T-cell (primary cell): ENCODE measurements at regions not wholly inside any gene's neighbourhood (a gene's known extent, or its start where the extent isn't known, plus 50 kb on each side); places are given as distances from the start of the nearest gene placed in this dataset.

Experiments
- ATAC-seq, 4 experiments: fragments of 200-7000 bp in 3 of 4; fragments of 150-1000 bp in 1 of 4; cut with Tn5 transposase; replicated peaks in 1 of 4; 1 replicate in 3 of 4; 2 replicates in 1 of 4; pipeline ENCODE4 v1.10.0; 2021; ENCODE audit warnings: moderate library complexity in 3 of 4, mild to moderate bottlenecking in 2 of 4, moderate number of reproducible peaks in 1 of 4
- CTCF ChIA-PET, 2 donors: fragments of 300-600 bp; sonication (Branson Sonifier 250); formaldehyde crosslinking; loops; one replicate each; lab custom pipeline; 2022; ENCODE audit warnings: antibody characterized with exemption in 2 of 2; lab: Charles Lee
- POLR2A ChIA-PET, 2 donors: fragments of 300-600 bp; sonication (Branson Sonifier 250); formaldehyde crosslinking; loops; one replicate each; lab custom pipeline; 2022; ENCODE audit warnings: antibody characterized with exemption in 2 of 2; lab: Charles Lee
- DNase-seq, 35 experiments: peaks; one replicate each; pipeline versions ENCODE4 v3.0.0 to v3.0.0-alpha.2; 2013 to 2023
- H3K27ac ChIP-seq: one replicate; pipeline ENCODE4 v1.5.1; 2013; ENCODE audit warnings: low read length
- H3K27me3 ChIP-seq, 2 experiments: replicated peaks in 1 of 2; 1 replicate in 1 of 2; 2 replicates in 1 of 2; pipeline versions ENCODE4 v1.6.1 to v1.7.0; 2013; ENCODE audit warnings: low read length in 1 of 2, mixed read lengths in 1 of 2; ENCODE audit not compliant: control insufficient read depth in 2 of 2, insufficient read depth in 2 of 2; ENCODE audit errors: extremely low read depth in 1 of 2
- H3K36me3 ChIP-seq, 2 donors: 1 replicate in 1 of 2; 2 replicates in 1 of 2; pipeline versions ENCODE4 v1.6.1 to v1.7.0; 2013; ENCODE audit warnings: low read length in 1 of 2; ENCODE audit not compliant: control insufficient read depth in 2 of 2, insufficient read depth in 1 of 2; ENCODE audit errors: extremely low read depth in 1 of 2
- H3K4me1 ChIP-seq, 2 experiments: 1 replicate in 1 of 2; 2 replicates in 1 of 2; pipeline versions ENCODE4 v1.6.1 to v1.7.0; 2013; ENCODE audit warnings: low read length in 2 of 2, mixed read lengths in 1 of 2; ENCODE audit not compliant: insufficient read depth in 2 of 2, control insufficient read depth in 1 of 2; ENCODE audit errors: extremely low read depth in 1 of 2
- H3K4me3 ChIP-seq, 2 donors: 1 replicate in 1 of 2; 2 replicates in 1 of 2; pipeline versions ENCODE4 v1.5.1 to v1.7.0; 2013; ENCODE audit warnings: mild to moderate bottlenecking in 2 of 2, low read length in 1 of 2, moderate library complexity in 1 of 2; ENCODE audit not compliant: control insufficient read depth in 1 of 2; ENCODE audit errors: extremely low read depth in 1 of 2
- H3K9me3 ChIP-seq: 2 replicates; pipeline ENCODE4 v1.7.0; 2013
- H3K27ac Mint-ChIP-seq, 2 donors: one replicate each; pipeline ENCODE4 v1.8.0; 2020 to 2021; ENCODE audit warnings: mild to moderate bottlenecking in 2 of 2, mixed read lengths in 2 of 2
- H3K27me3 Mint-ChIP-seq, 2 donors: one replicate each; pipeline ENCODE4 v1.8.0; 2021 to 2022; ENCODE audit warnings: mixed read lengths in 2 of 2
- H3K36me3 Mint-ChIP-seq: one replicate; pipeline ENCODE4 v1.8.0; 2021; ENCODE audit warnings: mixed read lengths
- H3K4me1 Mint-ChIP-seq, 3 donors: one replicate each; pipeline ENCODE4 v1.8.0; 2020 to 2022; ENCODE audit warnings: mixed read lengths in 3 of 3, mild to moderate bottlenecking in 1 of 3
- H3K4me3 Mint-ChIP-seq, 3 donors: one replicate each; pipeline ENCODE4 v1.8.0; 2020 to 2022; ENCODE audit warnings: mild to moderate bottlenecking in 3 of 3, mixed read lengths in 3 of 3, moderate library complexity in 3 of 3
- H3K9me3 Mint-ChIP-seq, 3 donors: one replicate each; pipeline ENCODE4 v1.8.0; 2020 to 2022; ENCODE audit warnings: mixed read lengths in 3 of 3
- WGBS: methylation state at CpG from one replicate; pipeline ENCODE4 v1.1.5; 2013; ENCODE audit warnings: missing lambda C conversion rate; ENCODE audit not compliant: insufficient coverage; 5-methylcytosine and 5-hydroxymethylcytosine counted together

- Mint-ChIP-seq H3K4me1 (no peaks in the 10 kb centered on the region), H3K9me3 (peaks cover 3 to 11% (median 4%) of the 10 kb centered on the region in 3 donors), H3K36me3 (no peaks in the 10 kb centered on the region), H3K27ac (no peak overlapping the region), H3K27me3 (no peaks in the 10 kb centered on the region), H3K4me3 (no peak overlapping the region)
- no peaks in the 10 kb centered on the region for H3K27me3 ChIP-seq
- H3K9me3 ChIP-seq = no peaks in the 10 kb centered on the region
- H3K4me1 ChIP-seq = no peaks in the 10 kb centered on the region
- CTCF ChIA-PET = no interaction called here
- 82% methylated on average over 10 of the region's 12 CpGs for WGBS
- ATAC-seq (no peak), DNase-seq (no peak)
- POLR2A ChIA-PET = no interaction called here
- H3K4me3 ChIP-seq = no peak overlapping the region
- H3K36me3 ChIP-seq = no peaks in the 10 kb centered on the region
- H3K27ac ChIP-seq = no peak overlapping the region
Measured at GRCh38 chr13:64074971-64075474, 2659.4 kb upstream of the PCDH20 start.

- no peak for ATAC-seq
- H3K4me1 ChIP-seq = no peaks in the 10 kb centered on the region
Measured at GRCh38 chr13:64073203-64073602, 2657.6 kb upstream of the PCDH20 start.

GRCh38 chr13:64071352-64071751, 2655.7 kb upstream of the PCDH20 start:
- no peak for DNase-seq
- H3K27me3 ChIP-seq = no peaks in the 10 kb centered on the region
- ChIA-PET POLR2A (no interaction called here), CTCF (no interaction called here)
- no peak for ATAC-seq
- no peaks in the 10 kb centered on the region for H3K4me1 ChIP-seq
- no peak overlapping the region for H3K4me3 Mint-ChIP-seq
- H3K36me3 Mint-ChIP-seq = no peaks in the 10 kb centered on the region
- no peaks in the 10 kb centered on the region for H3K9me3 ChIP-seq
- no peak overlapping the region for H3K27ac Mint-ChIP-seq
- WGBS = no CpG with 5 or more reads among the region's 1 CpG
- no peaks in the 10 kb centered on the region for H3K36me3 ChIP-seq
- H3K4me3 ChIP-seq = no peak overlapping the region
- no peaks in the 10 kb centered on the region for H3K27me3 Mint-ChIP-seq
- no peaks in the 10 kb centered on the region for H3K4me1 Mint-ChIP-seq
- no peak overlapping the region for H3K27ac ChIP-seq
- H3K9me3 Mint-ChIP-seq = peaks cover 4 to 13% (median 8%) of the 10 kb centered on the region in 3 donors

More at GRCh38 chr13:64073203-64073602, 2657.6 kb upstream of the PCDH20 start:
- Histone ChIP-seq H3K4me3 (no peak overlapping the region), H3K27ac (no peak overlapping the region), H3K27me3 (no peaks in the 10 kb centered on the region), H3K36me3 (no peaks in the 10 kb centered on the region), H3K9me3 (no peaks in the 10 kb centered on the region)
- H3K4me1 Mint-ChIP-seq = no peaks in the 10 kb centered on the region
- no peaks in the 10 kb centered on the region for H3K27me3 Mint-ChIP-seq
- POLR2A ChIA-PET = no interaction called here
- H3K9me3 Mint-ChIP-seq = peaks cover 4 to 16% (median 8%) of the 10 kb centered on the region in 3 donors
- H3K4me3 Mint-ChIP-seq = no peak overlapping the region
- no peak overlapping the region for H3K27ac Mint-ChIP-seq
- no peak for DNase-seq
- CTCF ChIA-PET = no interaction called here
- no peaks in the 10 kb centered on the region for H3K36me3 Mint-ChIP-seq

GRCh38 chr13:64069892-64070291, 2654.2 kb upstream of the PCDH20 start:
- Histone ChIP-seq H3K4me3 (no peak overlapping the region), H3K36me3 (no peaks in the 10 kb centered on the region), H3K4me1 (no peaks in the 10 kb centered on the region), H3K27me3 (no peaks in the 10 kb centered on the region), H3K9me3 (no peaks in the 10 kb centered on the region), H3K27ac (no peak overlapping the region)
- H3K36me3 Mint-ChIP-seq = no peaks in the 10 kb centered on the region
- H3K27me3 Mint-ChIP-seq = no peaks in the 10 kb centered on the region
- peaks cover 4 to 13% (median 8%) of the 10 kb centered on the region in 3 donors for H3K9me3 Mint-ChIP-seq
- H3K4me3 Mint-ChIP-seq = no peak overlapping the region
- DNase-seq (no peak), ATAC-seq (no peak)
- no CpG with 5 or more reads among the region's 1 CpG for WGBS
- ChIA-PET CTCF (interaction anchor here in 1 of 2 donors (0.5 kb wide), 1 partner anchor 16 kb away, joined by 6 read pairs; no protein-coding TSS in a partner anchor), POLR2A (no interaction called here)
- no peaks in the 10 kb centered on the region for H3K4me1 Mint-ChIP-seq
- H3K27ac Mint-ChIP-seq = no peak overlapping the region

- H3K27ac ChIP-seq = no peak overlapping the region
- POLR2A ChIA-PET = no interaction called here
- no peak overlapping the region for H3K4me3 Mint-ChIP-seq
- no peak for ATAC-seq
- H3K4me1 Mint-ChIP-seq = no peaks in the 10 kb centered on the region
- CTCF ChIA-PET = no interaction called here
- peaks cover 4 to 20% (median 14%) of the 10 kb centered on the region in 3 donors for H3K9me3 Mint-ChIP-seq
- no peaks in the 10 kb centered on the region for H3K36me3 Mint-ChIP-seq
- H3K36me3 ChIP-seq = no peaks in the 10 kb centered on the region
- H3K27me3 Mint-ChIP-seq = no peaks in the 10 kb centered on the region
- no peaks in the 10 kb centered on the region for H3K27me3 ChIP-seq
- no peak overlapping the region for H3K27ac Mint-ChIP-seq
- DNase-seq = no peak
- no peaks in the 10 kb centered on the region for H3K4me1 ChIP-seq
- WGBS = no CpG with 5 or more reads among the region's 2 CpGs
- H3K4me3 ChIP-seq = no peak overlapping the region
- H3K9me3 ChIP-seq = no peaks in the 10 kb centered on the region
Measured at GRCh38 chr13:64066711-64067110, 2651.1 kb upstream of the PCDH20 start.

- WGBS = 57% methylated on average over 1 of the region's 2 CpGs
- no peaks in the 10 kb centered on the region for H3K27me3 ChIP-seq
- Mint-ChIP-seq H3K27me3 (no peaks in the 10 kb centered on the region), H3K27ac (no peak overlapping the region), H3K4me1 (no peaks in the 10 kb centered on the region), H3K4me3 (no peak overlapping the region), H3K9me3 (peaks cover 15 to 40% (median 27%) of the 10 kb centered on the region in 3 donors), H3K36me3 (no peaks in the 10 kb centered on the region)
- H3K4me3 ChIP-seq = no peak overlapping the region
- H3K4me1 ChIP-seq = no peaks in the 10 kb centered on the region
- H3K9me3 ChIP-seq = no peaks in the 10 kb centered on the region
- CTCF ChIA-PET = interaction anchor here in 1 of 2 donors (0.8 kb wide), 1 partner anchor 161 kb away, joined by 3 read pairs; no protein-coding TSS in a partner anchor
- no peak for ATAC-seq
- H3K27ac ChIP-seq = no peak overlapping the region
- DNase-seq = no peak
- no peaks in the 10 kb centered on the region for H3K36me3 ChIP-seq
- POLR2A ChIA-PET = no interaction called here
Measured at GRCh38 chr13:64061649-64062048, 2646.0 kb upstream of the PCDH20 start.
